Stimulated activated CD8-positive, alpha-beta memory T cell treated with anti-CD3 and anti-CD28 coated beads, Interleukin-4, amount 100 ng/mL, for 24 hours (primary cell): ENCODE measurements at regions not wholly inside any gene's neighbourhood (a gene's known extent, or its start where the extent isn't known, plus 50 kb on each side); places are given as distances from the start of the nearest gene placed in this dataset.

Experiments
- DNase-seq: peaks from one replicate; pipeline ENCODE4 v3.0.0-alpha.2; 2020; ENCODE audit warnings: low read depth

DNA sequence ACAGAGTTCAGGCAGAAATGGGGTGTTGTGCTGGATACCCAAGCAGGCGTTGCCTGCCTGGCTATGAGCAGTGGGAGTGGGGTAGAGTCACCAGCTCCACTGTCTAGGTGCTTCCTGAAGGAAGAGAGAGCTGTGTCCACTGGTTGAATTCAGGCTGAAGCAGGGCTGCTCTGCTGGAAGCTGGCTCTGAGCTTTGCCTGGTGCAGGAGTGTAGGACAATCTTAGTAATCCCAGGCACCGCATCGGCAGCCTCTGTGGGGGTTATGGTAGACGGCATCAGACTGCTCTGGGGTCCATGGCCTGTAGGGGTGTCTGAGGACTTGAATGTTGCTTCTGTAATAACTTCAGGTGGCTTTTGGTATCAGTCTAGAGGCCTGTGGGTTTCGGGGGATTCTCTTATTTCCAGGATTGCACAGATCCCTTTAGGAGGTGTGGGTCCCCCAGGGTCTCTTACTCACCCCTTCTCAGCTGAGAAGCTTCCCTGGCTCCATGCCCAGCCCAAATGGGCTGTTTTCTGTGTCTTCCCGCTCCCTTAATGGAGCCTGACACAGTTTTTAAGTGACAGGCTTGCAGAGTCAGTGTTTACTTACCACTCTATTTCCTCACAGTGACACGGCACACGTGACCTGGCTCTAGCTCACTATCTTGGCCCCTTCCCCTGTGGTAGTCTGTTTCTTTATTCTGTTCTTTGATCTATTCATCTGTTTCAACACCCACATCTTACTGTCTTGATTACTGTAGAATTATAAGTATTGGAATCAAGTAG lies 644.3 kb downstream of the CBLN2 start:
- DNase-seq: no peak

GRCh38 chr18:71899183-71899582 lies 645.0 kb downstream of the CBLN2 start:
- no peak for DNase-seq

GRCh38 chr18:71887509-71887908 lies 656.6 kb downstream of the CBLN2 start:
- DNase-seq: no peak

DNA sequence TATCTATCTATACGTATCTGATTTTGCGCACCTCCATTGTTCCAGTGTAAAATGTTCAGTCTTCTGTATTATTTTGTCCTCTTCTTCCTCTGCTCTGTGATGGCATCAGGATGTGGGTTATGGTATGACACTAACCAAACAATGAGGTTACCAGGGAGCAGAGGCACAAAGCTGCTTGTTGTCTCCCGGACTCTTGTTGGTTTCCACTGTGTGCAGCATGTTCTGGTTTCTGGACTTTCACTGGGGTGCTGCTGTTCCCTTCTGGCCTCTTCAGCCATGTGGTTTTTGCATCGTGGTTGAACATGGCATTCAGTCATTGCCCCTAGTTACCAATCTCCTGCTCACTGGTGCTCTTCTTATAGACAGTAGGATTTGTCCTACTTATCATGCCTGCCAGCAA lies 665.9 kb downstream of the CBLN2 start:
- no peak for DNase-seq

- DNase-seq: no peak
Measured at GRCh38 chr18:71873695-71874094, 670.4 kb downstream of the CBLN2 start.

- no peak for DNase-seq
Measured at GRCh38 chr18:71865888-71866287, 678.3 kb downstream of the CBLN2 start.

- no peak for DNase-seq
Measured at GRCh38 chr18:71850602-71851001, 693.5 kb downstream of the CBLN2 start.

DNA sequence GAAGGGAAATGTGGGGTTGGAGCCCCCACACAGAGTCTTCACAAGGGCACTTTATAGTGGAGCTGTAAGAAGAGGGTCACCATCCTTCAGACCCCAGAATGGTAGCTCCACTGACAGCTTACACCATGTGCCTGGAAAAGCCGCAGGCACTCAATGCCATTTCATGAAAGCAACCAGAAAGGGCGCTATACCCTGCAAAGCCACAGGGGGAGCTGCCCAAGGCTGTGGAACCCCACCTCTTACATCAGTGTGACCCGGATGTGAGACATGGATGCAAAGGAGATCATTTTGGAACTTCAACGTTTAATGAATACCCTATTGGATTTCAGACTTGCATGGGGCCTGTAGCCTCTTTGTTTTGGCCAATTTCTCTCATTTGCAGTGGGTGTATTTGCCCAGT lies 694.7 kb downstream of the CBLN2 start:
- DNase-seq: no peak

GRCh38 chr18:71846716-71847115 lies 697.4 kb downstream of the CBLN2 start:
- no peak for DNase-seq

- no peak for DNase-seq
Measured at GRCh38 chr18:71844814-71845213, 699.3 kb downstream of the CBLN2 start.

GRCh38 chr18:71842666-71843065 lies 701.5 kb downstream of the CBLN2 start:
- DNase-seq: no peak

DNA sequence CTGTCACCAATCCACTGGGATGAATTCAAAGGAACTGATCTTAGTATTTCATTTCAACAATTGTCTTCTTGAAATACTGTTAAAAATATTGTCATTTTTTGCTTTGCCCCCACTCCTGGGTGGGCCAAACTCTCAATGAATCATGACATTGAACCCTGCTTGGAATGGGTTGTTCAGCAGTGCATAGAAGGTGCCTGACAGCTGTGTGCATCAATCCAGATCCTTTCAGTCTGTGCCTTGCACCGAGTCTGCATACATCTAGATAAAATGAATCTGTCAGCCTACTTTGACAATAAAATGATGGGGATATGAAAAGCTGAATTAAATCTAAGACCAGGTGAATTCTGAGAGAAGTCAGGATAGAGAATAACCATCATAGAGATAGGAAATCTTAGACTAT lies 706.6 kb downstream of the CBLN2 start:
- DNase-seq: no peak

GRCh38 chr18:71832946-71833617 lies 711.1 kb downstream of the CBLN2 start:
- DNase-seq: no peak

DNA sequence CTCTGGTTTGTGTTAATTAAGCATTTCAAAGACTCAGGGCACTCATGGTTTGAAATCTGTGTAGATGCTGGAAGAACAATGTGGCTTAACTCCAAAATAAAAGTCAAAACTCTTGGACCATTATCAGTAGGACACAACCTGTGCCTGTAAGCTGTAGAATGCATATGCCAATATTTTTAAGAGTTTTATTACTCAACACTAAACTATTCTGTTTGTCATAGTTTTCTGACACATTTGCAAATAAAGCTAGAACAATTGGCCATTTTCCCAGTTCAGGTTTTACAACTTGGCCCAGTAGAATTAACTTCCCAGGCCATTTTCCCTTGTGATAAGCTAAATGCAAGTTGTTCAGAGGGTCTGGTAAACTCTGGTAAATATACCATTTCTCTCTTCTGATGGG lies 713.1 kb downstream of the CBLN2 start:
- DNase-seq: no peak

DNA sequence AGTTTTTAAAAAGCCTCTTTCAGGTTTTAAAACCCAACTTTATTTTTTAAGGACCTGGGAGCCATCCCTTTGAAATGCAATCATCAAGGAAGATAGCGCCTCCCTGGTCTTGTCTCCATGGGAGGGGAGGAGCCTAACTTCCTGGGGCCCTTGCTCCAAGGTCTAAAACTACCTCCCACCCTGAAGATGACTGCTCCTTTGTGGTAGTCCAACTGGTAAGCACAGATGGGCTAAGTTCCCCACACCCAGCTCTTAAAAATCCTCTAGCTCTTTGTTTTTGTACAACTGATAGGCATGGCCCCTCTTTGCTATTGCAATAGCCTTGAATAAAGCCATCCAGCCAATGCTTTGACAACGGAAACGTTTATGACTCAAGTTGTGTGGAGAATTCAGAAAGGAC lies 716.8 kb downstream of the CBLN2 start:
- no peak for DNase-seq

GRCh38 chr18:71815305-71815704 lies 728.8 kb downstream of the CBLN2 start:
- no peak for DNase-seq

- no peak for DNase-seq
Measured at GRCh38 chr18:71809711-71810110, 734.4 kb downstream of the CBLN2 start.

GRCh38 chr18:71808616-71809015 lies 735.5 kb downstream of the CBLN2 start:
- DNase-seq: no peak

DNA sequence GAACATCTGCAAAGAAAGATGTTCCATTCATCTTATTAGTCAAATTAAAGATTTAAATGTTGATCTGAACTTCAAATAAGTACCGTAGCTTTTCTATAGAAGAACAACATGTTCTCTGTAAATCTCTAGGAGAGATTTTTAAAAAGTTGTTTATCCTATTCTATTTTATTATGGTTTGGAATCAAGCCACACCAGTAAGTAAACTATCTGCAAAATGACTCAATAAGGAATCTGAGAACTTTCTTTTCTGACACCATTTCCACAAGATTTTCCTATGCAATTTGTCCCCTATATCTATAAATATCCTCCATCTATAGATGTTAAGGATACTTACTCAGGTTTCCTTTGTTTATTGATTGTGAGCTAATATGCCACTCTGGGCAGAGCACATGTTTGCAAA lies 736.6 kb downstream of the CBLN2 start:
- DNase-seq: no peak

DNA sequence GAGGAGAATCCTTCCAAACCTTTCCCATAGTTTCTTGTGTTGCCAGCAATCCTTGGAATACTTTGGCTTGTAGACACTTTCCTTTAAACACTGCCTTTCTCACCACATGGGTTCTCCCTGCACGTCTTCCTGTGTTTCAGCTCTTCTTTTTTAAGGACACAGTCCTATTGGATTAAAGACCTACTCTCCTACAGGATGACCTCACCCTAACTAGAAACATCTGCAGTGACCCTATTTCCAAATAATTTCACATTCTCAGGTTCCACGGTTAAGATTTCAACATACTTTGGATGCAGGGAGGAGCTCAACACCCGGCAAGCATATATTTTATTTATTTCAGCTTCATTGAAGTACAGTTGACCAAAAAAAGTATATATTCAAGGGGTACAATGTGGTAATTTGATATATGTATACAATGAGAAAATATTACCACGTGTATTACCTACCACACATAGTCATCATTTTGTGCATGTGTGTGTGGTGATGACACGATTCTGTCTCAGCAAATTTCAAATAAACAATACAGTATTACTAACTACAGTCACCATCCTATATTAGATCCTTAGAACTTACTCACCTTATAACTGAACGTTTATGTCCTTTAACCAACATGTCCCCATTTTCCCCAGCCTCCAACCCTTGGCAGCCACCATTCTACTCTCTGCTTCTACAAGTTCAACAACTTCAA lies 745.0 kb downstream of the CBLN2 start:
- DNase-seq: no peak

DNA sequence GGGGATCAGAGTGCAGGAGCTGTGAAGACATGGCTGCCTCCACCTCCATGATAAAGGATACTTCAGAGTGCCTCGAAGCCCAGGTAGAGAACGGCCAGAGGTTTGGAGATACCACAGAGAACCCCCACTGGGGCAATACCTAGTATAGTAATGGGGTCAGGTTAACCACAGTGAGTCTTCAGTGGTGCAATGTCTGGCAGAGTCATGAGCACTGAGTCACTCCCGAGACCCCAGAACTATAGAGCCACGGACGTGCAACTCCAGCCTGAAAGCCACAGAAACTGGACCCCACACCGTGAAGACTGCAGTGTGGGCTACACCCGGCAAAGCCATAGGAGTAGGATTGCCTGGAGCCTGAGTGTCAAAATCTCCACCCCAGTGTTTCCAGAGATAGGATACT lies 746.6 kb downstream of the CBLN2 start:
- DNase-seq: no peak

DNA sequence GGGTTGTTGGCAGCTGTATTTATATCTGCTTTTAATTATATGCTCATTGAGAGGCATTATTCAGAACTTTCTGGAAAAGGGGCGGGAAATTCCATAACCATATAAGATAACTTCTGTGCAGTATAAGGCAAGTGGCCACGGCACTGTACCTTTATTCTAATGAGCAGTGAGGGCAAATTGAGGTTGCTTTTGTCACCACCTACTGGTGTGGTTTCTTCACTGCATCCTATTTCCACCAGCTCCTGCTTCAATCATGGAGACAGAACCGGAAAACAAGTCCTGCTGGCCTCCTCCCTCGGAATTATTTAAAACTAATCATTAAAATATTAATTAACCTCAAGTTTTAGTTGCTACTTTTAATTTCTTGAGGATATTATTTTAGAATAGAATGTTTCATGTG lies 759.4 kb downstream of the CBLN2 start:
- DNase-seq: no peak

- DNase-seq: no peak
Measured at GRCh38 chr18:71760541-71760940, 783.6 kb downstream of the CBLN2 start.
